ENCODE measurements at regions not wholly inside any gene's neighbourhood (a gene's known extent, or its start where the extent isn't known, plus 50 kb on each side); places are given as distances from the start of the nearest gene placed in this dataset.

DNA sequence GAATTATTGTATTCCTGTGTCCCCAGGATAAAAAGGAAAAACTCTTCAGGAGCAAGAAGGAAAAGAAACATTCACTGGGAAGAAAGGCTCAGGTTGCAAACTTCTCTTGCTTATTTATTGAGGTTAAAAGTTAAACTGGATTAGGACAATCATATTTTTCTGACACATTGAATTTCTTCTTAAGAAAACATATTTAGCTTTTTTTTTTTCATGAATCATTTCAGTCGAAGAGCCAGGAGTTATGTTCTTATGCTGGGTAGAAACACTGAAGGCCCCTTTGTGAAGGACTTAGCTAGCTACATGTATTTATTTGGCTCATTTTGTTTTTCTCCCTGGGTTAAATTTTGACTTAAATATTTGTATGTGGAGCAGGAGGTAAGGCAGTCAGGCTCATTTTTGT lies 434.0 kb downstream of the KLF5 start:
- Histone ChIP-seq H3K27ac (no peak overlapping the region), H3K4me3 (no peak overlapping the region), H3K4me1 (ENCODE audit: insufficient read depth) (no peaks in the 10 kb centered on the region), H3K36me3 (no peaks in the 10 kb centered on the region), H3K9me3 (no peaks in the 10 kb centered on the region), H3K27me3 (no peaks in the 10 kb centered on the region)
- DNase-seq = no peak
- 30 to 41% (median 38%) methylated on average over 1 of the region's 1 CpG for WGBS, 3 donors
- intact Hi-C loops (cut with DNase I) = no loop called here
- TF ChIP-seq POLR2A (IDR thresholded peaks at IDR 0.05) (no peak), EP300 (IDR thresholded peaks at IDR 0.05) (no peak)
- TF ChIP-seq, protein P1, sequence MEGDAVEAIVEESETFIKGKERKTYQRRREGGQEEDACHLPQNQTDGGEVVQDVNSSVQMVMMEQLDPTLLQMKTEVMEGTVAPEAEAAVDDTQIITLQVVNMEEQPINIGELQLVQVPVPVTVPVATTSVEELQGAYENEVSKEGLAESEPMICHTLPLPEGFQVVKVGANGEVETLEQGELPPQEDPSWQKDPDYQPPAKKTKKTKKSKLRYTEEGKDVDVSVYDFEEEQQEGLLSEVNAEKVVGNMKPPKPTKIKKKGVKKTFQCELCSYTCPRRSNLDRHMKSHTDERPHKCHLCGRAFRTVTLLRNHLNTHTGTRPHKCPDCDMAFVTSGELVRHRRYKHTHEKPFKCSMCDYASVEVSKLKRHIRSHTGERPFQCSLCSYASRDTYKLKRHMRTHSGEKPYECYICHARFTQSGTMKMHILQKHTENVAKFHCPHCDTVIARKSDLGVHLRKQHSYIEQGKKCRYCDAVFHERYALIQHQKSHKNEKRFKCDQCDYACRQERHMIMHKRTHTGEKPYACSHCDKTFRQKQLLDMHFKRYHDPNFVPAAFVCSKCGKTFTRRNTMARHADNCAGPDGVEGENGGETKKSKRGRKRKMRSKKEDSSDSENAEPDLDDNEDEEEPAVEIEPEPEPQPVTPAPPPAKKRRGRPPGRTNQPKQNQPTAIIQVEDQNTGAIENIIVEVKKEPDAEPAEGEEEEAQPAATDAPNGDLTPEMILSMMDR (IDR thresholded peaks at IDR 0.05) = no peak

DNA sequence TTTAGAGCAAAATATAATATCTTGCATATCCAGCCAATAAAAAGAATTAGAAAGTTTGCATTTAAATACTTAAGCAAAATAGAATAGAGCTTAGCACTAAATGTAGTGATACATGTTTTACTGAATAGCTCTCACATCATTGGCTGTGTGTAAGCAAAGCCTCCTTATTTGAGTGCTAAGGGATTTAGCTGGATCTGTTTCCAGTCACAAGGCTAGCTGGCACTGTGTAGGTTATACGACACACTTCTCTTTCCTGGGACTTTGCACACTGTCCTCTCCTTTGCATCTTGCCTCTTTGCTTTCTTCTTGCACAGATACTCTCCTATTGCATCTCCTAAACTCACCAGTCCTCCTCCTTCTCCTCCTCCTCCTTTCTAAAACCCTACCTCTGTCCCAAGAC lies 423.8 kb downstream of the KLF5 start:
- 2 to 86% (median 85%) methylated on average over 1 of the region's 1 CpG for WGBS, 3 donors
- Histone ChIP-seq H3K27me3 (no peaks in the 10 kb centered on the region), H3K9me3 (no peaks in the 10 kb centered on the region), H3K4me3 (no peak overlapping the region), H3K4me1 (ENCODE audit: insufficient read depth) (no peaks in the 10 kb centered on the region), H3K36me3 (no peaks in the 10 kb centered on the region), H3K27ac (no peak overlapping the region)
- TF ChIP-seq EP300 (IDR thresholded peaks at IDR 0.05) (no peak), POLR2A (IDR thresholded peaks at IDR 0.05) (no peak)
- TF ChIP-seq, protein P1 (IDR thresholded peaks at IDR 0.05) = no peak
- intact Hi-C loops (cut with DNase I) = no loop called here
- DNase-seq = no peak

DNA sequence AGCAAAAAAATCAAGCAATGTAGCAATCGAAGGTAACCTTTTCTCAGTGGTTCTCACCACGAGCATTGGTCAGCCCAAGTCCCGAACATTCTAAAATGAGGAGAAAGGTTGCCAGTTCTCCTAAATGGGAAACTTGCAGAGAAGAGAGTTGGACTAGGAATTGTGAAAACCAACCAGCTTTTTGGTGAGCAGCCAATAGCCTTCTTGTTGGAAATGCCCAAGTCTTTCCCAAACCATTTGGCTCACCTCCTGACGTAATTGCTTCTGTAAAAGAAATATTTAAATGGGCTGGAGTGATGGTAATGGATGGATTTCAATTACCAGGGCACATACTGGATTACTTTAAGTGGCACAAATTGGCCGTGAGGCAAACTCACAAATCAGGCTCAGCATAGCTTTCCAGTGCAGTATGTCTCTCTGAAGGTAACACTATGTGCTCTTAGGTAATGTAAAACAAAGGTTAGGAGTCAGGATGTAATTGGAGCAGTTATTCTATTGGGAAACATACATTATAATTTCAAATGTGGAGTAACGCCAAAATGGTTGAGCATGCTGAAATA lies 423.2 kb downstream of the KLF5 start:
- Histone ChIP-seq H3K4me3 (no peak overlapping the region), H3K27me3 (no peaks in the 10 kb centered on the region), H3K4me1 (ENCODE audit: insufficient read depth) (no peaks in the 10 kb centered on the region), H3K9me3 (no peaks in the 10 kb centered on the region), H3K36me3 (no peaks in the 10 kb centered on the region), H3K27ac (no peak overlapping the region)
- TF ChIP-seq, protein P1 (IDR thresholded peaks at IDR 0.05) = no peak
- TF ChIP-seq POLR2A (IDR thresholded peaks at IDR 0.05) (no peak), EP300 (IDR thresholded peaks at IDR 0.05) (no peak)
- 91 to 92% (median 91%) methylated on average over 6 of the region's 6 CpGs for WGBS, 3 donors
- intact Hi-C loops (cut with DNase I) = no loop called here
- DNase-seq = no peak

DNA sequence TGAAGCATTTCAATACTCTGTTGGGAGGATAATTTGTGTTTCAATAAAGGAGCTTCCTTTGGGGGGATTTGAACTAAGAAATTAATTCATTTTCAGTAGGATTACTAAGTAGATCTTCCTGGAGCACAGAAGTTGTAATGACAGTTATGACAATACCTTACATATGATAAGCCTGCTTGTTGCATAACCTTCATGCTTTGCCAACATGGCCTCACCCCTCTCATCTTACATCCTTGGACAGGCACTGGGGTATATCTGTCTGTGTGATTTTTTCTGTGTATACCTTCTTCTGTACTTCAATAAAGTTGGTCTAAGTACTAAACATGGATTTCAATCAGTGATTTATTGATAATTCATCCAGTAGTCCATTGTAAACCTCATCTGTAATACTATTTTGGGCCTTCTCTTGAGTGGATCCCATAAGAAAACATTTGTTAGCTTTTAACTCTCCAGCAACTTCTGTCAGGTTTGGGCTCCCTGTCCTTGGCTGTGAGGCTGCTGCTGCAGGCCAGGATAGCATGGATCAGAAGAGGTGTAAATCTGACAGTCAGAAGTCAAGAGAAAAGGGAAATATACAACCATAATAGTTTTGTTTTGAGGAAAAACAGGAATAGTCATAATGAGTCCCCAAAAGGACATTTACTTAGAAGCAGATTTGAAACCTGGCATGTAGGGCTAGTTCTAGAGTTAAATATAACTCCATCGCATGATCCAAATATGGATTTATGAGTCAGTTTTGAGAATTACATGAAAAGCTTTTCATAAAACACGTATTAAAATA lies 422.2 kb downstream of the KLF5 start:
- H3K36me3 ChIP-seq = no peaks in the 10 kb centered on the region
- H3K4me1 ChIP-seq (ENCODE audit: insufficient read depth) = no peaks in the 10 kb centered on the region
- no peaks in the 10 kb centered on the region for H3K27me3 ChIP-seq
- 77 to 87% (median 85%) methylated on average over 2 of the region's 2 CpGs for WGBS, 3 donors
- TF ChIP-seq EP300 (IDR thresholded peaks at IDR 0.05) = no peak
- TF ChIP-seq, protein P1 (IDR thresholded peaks at IDR 0.05) = no peak
- TF ChIP-seq POLR2A (IDR thresholded peaks at IDR 0.05) = no peak
- intact Hi-C loops (cut with DNase I) = no loop called here
- no peak overlapping the region for H3K4me3 ChIP-seq
- H3K27ac ChIP-seq = no peak overlapping the region
- DNase-seq = no peak
- no peaks in the 10 kb centered on the region for H3K9me3 ChIP-seq

Measured in ovary (tissue), 7 donors.